PFSK-1 (cell line): ENCODE measurements at regions not wholly inside any gene's neighbourhood (a gene's known extent, or its start where the extent isn't known, plus 50 kb on each side); places are given as distances from the start of the nearest gene placed in this dataset.

Experiments used
- POLR2AphosphoS5 ChIP-seq: IDR thresholded peaks from 2 replicates; pipeline ENCODE4 v1.6.1; 2012; ENCODE audit warnings: low read depth, mild to moderate bottlenecking, control low read depth, low read length, moderate library complexity
- TF ChIP-seq, protein P1 (sequence below), 2 experiments: IDR thresholded peaks; 2 replicates each; pipeline versions ENCODE4 v1.6.1 to v1.8.0; 2011 to 2012; ENCODE audit warnings: low read depth in 2 of 2, low read length in 2 of 2, control low read depth in 1 of 2, inconsistent platforms in 1 of 2, mild to moderate bottlenecking in 1 of 2, moderate library complexity in 1 of 2; ENCODE audit not compliant: insufficient read depth in 1 of 2

DNA sequence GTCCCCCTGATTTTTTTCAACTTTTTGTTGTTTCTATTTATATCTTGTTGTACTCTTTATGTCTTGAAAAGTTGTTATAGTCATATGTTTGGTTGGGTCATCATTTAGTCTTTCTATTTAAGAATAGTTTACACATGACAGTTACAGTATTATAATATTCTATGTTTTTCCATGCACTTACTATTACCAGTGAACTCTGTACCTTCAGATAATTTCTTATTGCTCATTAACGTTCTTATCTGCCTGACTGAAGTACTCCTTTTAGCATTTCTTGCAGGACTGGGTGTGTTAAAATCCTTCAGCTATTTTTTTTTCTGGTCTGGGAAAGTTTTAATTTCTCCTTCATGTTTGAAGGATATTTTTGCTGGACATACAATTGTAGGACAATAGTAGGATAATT is 157.7 kb upstream of the DIPK2B start:
- TF ChIP-seq, protein P1, sequence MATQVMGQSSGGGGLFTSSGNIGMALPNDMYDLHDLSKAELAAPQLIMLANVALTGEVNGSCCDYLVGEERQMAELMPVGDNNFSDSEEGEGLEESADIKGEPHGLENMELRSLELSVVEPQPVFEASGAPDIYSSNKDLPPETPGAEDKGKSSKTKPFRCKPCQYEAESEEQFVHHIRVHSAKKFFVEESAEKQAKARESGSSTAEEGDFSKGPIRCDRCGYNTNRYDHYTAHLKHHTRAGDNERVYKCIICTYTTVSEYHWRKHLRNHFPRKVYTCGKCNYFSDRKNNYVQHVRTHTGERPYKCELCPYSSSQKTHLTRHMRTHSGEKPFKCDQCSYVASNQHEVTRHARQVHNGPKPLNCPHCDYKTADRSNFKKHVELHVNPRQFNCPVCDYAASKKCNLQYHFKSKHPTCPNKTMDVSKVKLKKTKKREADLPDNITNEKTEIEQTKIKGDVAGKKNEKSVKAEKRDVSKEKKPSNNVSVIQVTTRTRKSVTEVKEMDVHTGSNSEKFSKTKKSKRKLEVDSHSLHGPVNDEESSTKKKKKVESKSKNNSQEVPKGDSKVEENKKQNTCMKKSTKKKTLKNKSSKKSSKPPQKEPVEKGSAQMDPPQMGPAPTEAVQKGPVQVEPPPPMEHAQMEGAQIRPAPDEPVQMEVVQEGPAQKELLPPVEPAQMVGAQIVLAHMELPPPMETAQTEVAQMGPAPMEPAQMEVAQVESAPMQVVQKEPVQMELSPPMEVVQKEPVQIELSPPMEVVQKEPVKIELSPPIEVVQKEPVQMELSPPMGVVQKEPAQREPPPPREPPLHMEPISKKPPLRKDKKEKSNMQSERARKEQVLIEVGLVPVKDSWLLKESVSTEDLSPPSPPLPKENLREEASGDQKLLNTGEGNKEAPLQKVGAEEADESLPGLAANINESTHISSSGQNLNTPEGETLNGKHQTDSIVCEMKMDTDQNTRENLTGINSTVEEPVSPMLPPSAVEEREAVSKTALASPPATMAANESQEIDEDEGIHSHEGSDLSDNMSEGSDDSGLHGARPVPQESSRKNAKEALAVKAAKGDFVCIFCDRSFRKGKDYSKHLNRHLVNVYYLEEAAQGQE (IDR thresholded peaks at IDR 0.05; ENCODE audit: insufficient read depth in 1 of 2, low read depth in 2 of 2, low read length in 2 of 2) = no peak
- no peak for TF ChIP-seq POLR2AphosphoS5
